GM12872 (cell line): ENCODE measurements at regions not wholly inside any gene's neighbourhood (a gene's known extent, or its start where the extent isn't known, plus 50 kb on each side); places are given as distances from the start of the nearest gene placed in this dataset.

Experiments used
- TF ChIP-seq, protein P1 (sequence below): IDR thresholded peaks from 3 replicates; pipeline ENCODE4 v1.5.1; 2011; ENCODE audit warnings: low read depth, mild to moderate bottlenecking, low read length, moderate library complexity; ENCODE audit not compliant: insufficient read depth

DNA sequence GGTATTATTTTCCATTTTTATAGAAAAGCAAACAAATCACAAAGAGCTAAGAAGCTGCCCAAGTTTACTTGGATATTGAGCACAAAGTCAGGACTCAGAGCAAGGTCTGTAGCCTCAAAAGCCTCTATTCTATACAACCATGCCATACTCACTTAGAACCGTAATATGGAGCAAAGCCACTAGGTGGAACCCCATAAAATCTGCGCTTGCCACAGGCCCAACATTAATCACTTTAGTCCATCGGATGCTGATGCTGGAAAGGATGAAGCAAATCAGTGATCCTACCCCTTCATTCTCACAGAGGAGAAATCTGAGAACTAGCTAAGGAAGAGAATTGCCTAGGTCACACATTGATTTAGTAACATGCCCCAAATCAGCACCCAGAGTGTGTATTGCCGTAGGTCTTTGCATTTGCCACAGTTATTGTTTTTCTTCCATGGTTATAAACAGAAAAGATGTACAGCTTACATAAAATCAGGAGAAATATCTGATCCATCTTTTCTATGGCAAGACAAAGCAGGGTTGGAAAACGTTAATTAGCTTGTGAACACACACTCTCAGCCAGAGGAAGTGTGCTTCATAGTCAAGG lies 56.7 kb upstream of the RAB38 start:
- TF ChIP-seq, protein P1, sequence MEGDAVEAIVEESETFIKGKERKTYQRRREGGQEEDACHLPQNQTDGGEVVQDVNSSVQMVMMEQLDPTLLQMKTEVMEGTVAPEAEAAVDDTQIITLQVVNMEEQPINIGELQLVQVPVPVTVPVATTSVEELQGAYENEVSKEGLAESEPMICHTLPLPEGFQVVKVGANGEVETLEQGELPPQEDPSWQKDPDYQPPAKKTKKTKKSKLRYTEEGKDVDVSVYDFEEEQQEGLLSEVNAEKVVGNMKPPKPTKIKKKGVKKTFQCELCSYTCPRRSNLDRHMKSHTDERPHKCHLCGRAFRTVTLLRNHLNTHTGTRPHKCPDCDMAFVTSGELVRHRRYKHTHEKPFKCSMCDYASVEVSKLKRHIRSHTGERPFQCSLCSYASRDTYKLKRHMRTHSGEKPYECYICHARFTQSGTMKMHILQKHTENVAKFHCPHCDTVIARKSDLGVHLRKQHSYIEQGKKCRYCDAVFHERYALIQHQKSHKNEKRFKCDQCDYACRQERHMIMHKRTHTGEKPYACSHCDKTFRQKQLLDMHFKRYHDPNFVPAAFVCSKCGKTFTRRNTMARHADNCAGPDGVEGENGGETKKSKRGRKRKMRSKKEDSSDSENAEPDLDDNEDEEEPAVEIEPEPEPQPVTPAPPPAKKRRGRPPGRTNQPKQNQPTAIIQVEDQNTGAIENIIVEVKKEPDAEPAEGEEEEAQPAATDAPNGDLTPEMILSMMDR: peak; percentile 68

DNA sequence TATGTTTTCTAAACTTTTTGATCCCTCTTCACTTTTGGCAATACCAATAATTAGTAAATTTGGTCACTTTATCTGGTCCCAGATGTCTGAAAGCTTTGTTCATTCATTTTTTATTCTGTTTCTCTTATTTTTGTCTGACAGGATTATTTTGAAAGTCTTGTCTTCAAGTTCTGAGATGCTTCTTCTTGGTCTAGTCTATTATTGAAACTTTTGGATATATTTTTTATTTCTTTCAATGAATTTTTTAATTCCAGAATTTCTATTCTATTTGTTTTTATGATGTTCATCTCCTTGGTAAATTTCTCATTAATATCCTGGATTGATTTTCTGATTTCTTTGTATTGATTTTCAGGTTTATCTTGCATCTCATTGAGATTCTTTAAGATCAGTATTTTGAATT lies 54.1 kb upstream of the RAB38 start:
- TF ChIP-seq, protein P1: no peak
